ENCODE measurements at regions not wholly inside any gene's neighbourhood (a gene's known extent, or its start where the extent isn't known, plus 50 kb on each side); places are given as distances from the start of the nearest gene placed in this dataset.

DNA sequence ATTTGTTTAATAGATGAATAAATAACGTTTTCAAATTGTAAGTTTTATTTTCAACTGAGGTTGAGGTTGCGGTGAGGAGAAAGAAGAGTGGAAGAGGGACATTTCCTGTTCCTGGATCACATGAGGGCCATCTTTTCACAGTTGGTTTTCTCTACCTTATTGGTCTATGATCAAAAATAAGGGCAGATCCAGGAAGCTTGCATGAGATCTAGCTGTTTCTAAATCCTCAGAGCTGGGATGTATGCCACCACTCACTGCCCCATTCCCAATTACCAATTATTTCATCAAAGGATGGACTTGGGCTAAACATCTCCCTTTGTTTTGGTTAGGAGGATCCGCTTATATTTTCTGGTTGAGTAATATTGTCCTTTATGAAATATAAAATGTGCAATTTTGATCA lies 104.8 kb upstream of the TLL1 start:
- peaks cover 6% of the 10 kb centered on the region for H3K9me3 Mint-ChIP-seq
- no peaks in the 10 kb centered on the region for H3K36me3 Mint-ChIP-seq
- H3K4me3 Mint-ChIP-seq, result no peak overlapping the region
- H3K27me3 Mint-ChIP-seq (ENCODE audit: low read depth), result peaks cover 14% of the 10 kb centered on the region
- TF ChIP-seq, protein P1, sequence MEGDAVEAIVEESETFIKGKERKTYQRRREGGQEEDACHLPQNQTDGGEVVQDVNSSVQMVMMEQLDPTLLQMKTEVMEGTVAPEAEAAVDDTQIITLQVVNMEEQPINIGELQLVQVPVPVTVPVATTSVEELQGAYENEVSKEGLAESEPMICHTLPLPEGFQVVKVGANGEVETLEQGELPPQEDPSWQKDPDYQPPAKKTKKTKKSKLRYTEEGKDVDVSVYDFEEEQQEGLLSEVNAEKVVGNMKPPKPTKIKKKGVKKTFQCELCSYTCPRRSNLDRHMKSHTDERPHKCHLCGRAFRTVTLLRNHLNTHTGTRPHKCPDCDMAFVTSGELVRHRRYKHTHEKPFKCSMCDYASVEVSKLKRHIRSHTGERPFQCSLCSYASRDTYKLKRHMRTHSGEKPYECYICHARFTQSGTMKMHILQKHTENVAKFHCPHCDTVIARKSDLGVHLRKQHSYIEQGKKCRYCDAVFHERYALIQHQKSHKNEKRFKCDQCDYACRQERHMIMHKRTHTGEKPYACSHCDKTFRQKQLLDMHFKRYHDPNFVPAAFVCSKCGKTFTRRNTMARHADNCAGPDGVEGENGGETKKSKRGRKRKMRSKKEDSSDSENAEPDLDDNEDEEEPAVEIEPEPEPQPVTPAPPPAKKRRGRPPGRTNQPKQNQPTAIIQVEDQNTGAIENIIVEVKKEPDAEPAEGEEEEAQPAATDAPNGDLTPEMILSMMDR (IDR thresholded peaks at IDR 0.05; ENCODE audit: unreplicated experiment), result no peak
- H3K4me1 Mint-ChIP-seq, result peaks cover 4% of the 10 kb centered on the region
- no peak for DNase-seq (ENCODE audit: low spot score in 2 of 2, unreplicated experiment in 2 of 2)
- H3K27ac Mint-ChIP-seq, result no peak overlapping the region

DNA sequence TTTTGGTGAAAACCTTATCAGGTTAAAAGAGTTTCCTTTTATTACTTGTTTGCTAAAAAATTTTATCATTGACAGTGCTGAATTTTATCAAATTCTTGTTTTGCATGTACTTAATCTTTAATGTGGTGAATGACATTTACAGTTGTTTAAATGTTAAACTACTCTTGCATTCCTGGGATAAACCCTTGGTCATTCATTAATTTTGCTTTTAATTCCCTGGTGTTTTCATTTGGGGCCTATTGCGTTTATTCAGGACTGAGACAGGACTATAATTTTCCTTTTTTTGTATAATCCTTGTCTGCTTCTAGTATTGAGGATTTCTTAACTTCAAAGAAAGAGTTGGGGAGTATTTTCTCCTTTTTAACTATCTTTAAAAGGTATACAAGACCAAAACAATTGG lies 98.7 kb upstream of the TLL1 start:
- H3K4me3 Mint-ChIP-seq, result no peak overlapping the region
- no peaks in the 10 kb centered on the region for H3K36me3 Mint-ChIP-seq
- H3K9me3 Mint-ChIP-seq, result peaks cover 14% of the 10 kb centered on the region
- no peak for DNase-seq (ENCODE audit: low spot score in 2 of 2, unreplicated experiment in 2 of 2)
- TF ChIP-seq, protein P1 (IDR thresholded peaks at IDR 0.05; ENCODE audit: unreplicated experiment), result no peak
- no peak overlapping the region for H3K27ac Mint-ChIP-seq
- H3K27me3 Mint-ChIP-seq (ENCODE audit: low read depth), result no peaks in the 10 kb centered on the region
- H3K4me1 Mint-ChIP-seq, result no peaks in the 10 kb centered on the region

DNA sequence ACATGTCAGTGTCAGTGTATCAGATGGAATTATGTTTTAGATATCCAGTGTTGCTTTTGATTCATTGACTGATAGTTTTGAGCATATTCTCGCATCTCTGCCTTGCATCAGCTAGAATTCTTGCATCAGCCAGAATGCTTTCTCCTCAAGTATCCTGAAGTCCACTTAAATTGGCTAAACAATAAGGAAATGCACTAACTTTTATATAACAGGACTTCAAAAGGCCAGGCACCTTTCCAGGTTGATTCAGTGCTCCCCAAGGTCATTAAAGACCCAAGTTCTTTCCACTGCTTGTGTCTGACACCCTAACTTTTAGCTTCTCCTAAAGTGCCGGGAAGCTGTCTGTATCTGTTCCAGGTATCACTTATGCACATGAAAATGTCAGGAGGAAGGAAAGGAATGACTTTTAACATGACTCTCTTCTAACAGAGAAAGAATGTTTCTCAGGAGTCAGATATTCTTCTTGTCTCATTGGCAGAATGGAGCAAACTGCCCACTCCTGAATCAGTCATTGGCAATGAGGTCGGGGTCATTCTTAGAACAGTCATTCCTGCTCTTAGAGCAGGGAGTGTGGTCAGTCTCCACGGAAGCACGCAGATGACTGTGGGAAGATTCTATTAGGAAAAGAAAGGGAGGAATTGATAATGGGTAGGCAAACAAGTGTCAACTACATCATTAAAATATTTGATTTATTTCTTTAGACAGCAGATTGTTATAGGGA lies 92.9 kb upstream of the TLL1 start:
- Mint-ChIP-seq H3K27me3 (ENCODE audit: low read depth) (no peaks in the 10 kb centered on the region), H3K4me1 (no peaks in the 10 kb centered on the region), H3K36me3 (no peaks in the 10 kb centered on the region), H3K27ac (no peak overlapping the region), H3K9me3 (peaks cover 8% of the 10 kb centered on the region), H3K4me3 (no peak overlapping the region)
- DNase-seq (ENCODE audit: low spot score in 2 of 2, unreplicated experiment in 2 of 2), result no peak
- TF ChIP-seq, protein P1 (IDR thresholded peaks at IDR 0.05; ENCODE audit: unreplicated experiment), result no peak

DNA sequence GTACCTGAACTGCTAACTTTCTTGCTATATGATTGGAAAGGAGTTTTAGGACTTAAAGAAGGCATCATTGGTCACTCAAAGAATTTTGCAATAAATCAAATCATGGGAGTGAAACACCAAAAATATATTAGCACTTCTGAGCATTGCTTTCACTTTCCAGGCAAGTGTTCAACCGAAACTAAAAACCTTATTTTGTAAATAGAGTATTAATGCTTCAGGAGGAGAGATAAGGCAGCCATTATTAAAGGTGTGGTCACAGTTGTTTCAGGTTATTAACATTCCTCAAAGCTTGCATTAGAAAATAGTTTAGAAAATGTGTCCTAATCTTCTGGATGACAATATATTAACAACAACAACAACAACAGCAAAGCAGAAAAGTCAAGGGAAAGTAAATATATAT lies 92.3 kb upstream of the TLL1 start:
- H3K36me3 Mint-ChIP-seq, result no peaks in the 10 kb centered on the region
- no peak for DNase-seq (ENCODE audit: low spot score in 2 of 2, unreplicated experiment in 2 of 2)
- no peak overlapping the region for H3K27ac Mint-ChIP-seq
- peaks cover 8% of the 10 kb centered on the region for H3K9me3 Mint-ChIP-seq
- TF ChIP-seq, protein P1 (IDR thresholded peaks at IDR 0.05; ENCODE audit: unreplicated experiment), result no peak
- no peaks in the 10 kb centered on the region for H3K4me1 Mint-ChIP-seq
- peaks cover 3% of the 10 kb centered on the region for H3K27me3 Mint-ChIP-seq (ENCODE audit: low read depth)
- H3K4me3 Mint-ChIP-seq, result no peak overlapping the region

DNA sequence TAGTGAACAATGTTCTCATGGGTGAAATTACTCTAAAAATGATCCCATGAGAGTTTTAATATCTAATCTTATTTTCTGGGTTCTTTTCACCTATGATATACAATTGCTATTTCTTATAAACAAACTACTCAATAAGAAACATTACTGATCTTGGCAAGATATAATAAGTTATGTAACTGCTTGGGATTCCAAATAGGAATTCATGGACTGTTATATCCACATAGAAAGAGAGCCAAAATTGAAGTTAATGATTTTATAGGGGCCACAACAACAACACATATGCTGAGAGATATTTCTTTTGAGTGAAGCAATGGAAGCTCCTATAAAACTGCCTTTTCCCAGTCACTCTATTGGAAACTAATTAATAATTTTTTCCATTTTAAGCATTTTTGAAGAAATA lies 90.4 kb upstream of the TLL1 start:
- no peak overlapping the region for H3K27ac Mint-ChIP-seq
- H3K4me3 Mint-ChIP-seq, result no peak overlapping the region
- H3K4me1 Mint-ChIP-seq, result peaks cover 2% of the 10 kb centered on the region

More for the DNA sequence above, 90.4 kb upstream of the TLL1 start:
- H3K9me3 Mint-ChIP-seq, result peaks cover 1% of the 10 kb centered on the region
- no peaks in the 10 kb centered on the region for H3K36me3 Mint-ChIP-seq
- TF ChIP-seq, protein P1 (IDR thresholded peaks at IDR 0.05; ENCODE audit: unreplicated experiment), result no peak
- no peak for DNase-seq (ENCODE audit: low spot score in 2 of 2, unreplicated experiment in 2 of 2)
- H3K27me3 Mint-ChIP-seq (ENCODE audit: low read depth), result peaks cover 3% of the 10 kb centered on the region
